GM12873 (cell line): ENCODE measurements at regions not wholly inside any gene's neighbourhood (a gene's known extent, or its start where the extent isn't known, plus 50 kb on each side); places are given as distances from the start of the nearest gene placed in this dataset.

Experiments
- CTCF ChIP-seq: IDR thresholded peaks from 2 replicates; pipeline ENCODE4 v1.5.1; 2012; ENCODE audit warnings: low read depth, mild to moderate bottlenecking, moderate library complexity, low read length, control low read depth; ENCODE audit not compliant: insufficient read depth; ENCODE audit errors: missing control alignments

- TF ChIP-seq CTCF = no peak
Observed at GRCh38 chr5:60066502-60066901, 173.0 kb upstream of the PDE4D start.

- no peak for TF ChIP-seq CTCF
Observed at GRCh38 chr5:60060389-60060788, 166.9 kb upstream of the PDE4D start.

GRCh38 chr5:60056191-60056590 is 162.7 kb upstream of the PDE4D start:
- no peak for TF ChIP-seq CTCF

GRCh38 chr5:60055168-60055567 is 161.6 kb upstream of the PDE4D start:
- no peak for TF ChIP-seq CTCF

GRCh38 chr5:60036192-60036938 is 142.8 kb upstream of the PDE4D start:
- no peak for TF ChIP-seq CTCF

GRCh38 chr5:60026161-60026560 is 132.6 kb upstream of the PDE4D start:
- no peak for TF ChIP-seq CTCF

GRCh38 chr5:60024104-60024503 is 130.6 kb upstream of the PDE4D start:
- no peak for TF ChIP-seq CTCF
